GM12878 (cell line): ENCODE measurements at regions not wholly inside any gene's neighbourhood (a gene's known extent, or its start where the extent isn't known, plus 50 kb on each side); places are given as distances from the start of the nearest gene placed in this dataset.

Experiments
- ATAC-seq: fragments of 200-7000 bp; cut with Tn5 transposase; 3 replicates; pipeline ENCODE4 v1.9.1; 2020; ENCODE audit warnings: mild to moderate bottlenecking, moderate library complexity
- BruUV-seq: library from RNA; stranded (reverse); fragments of 400-500 nt; replicated peaks from 2 replicates; lab custom pipeline; 2021; lab: Mats Ljungman, UMichigan
- CTCF ChIA-PET: fragments of 300-600 bp; sonication (Branson Sonifier 250); formaldehyde crosslinking; extraction: SDS; loops from one replicate; lab custom pipeline; 2021; ENCODE audit warnings: inconsistent platforms; lab: Yijun Ruan, JAX
- POLR2A ChIA-PET: fragments of 350-600 bp; formaldehyde crosslinking; extraction: SDS; loops from one replicate; lab custom pipeline; 2021; ENCODE audit warnings: inconsistent platforms; lab: Charles Lee
- RAD21 ChIA-PET: fragments of 300-600 bp; sonication (Branson Sonifier 250); formaldehyde crosslinking; loops from one replicate; lab custom pipeline; 2023; ENCODE audit warnings: antibody characterized with exemption; ENCODE audit not compliant: unreplicated experiment; lab: Charles Lee
- SMC1A ChIA-PET: fragments of 300-600 bp; sonication (Branson Sonifier 250); formaldehyde crosslinking; loops from one replicate; lab custom pipeline; 2023; ENCODE audit not compliant: unreplicated experiment, uncharacterized antibody; lab: Charles Lee
- DNase-seq: peaks from one replicate; pipeline ENCODE4 v3.0.0-alpha.2; 2011; ENCODE audit warnings: low read depth, low spot score
- FAIRE-seq: peaks from 3 replicates; lab custom pipeline; 2011; peaks lifted over from hg19 to GRCh38; lab: Jason Lieb, UNC
- H2AFZ ChIP-seq: 2 replicates; pipeline ENCODE4 v1.6.0; 2011; ENCODE audit warnings: low read depth, low read length, control low read depth; ENCODE audit not compliant: control insufficient read depth
- H3K27ac ChIP-seq: 2 replicates; pipeline ENCODE4 v1.5.1; 2011; ENCODE audit warnings: control low read depth; ENCODE audit not compliant: control insufficient read depth, insufficient read depth
- H3K27me3 ChIP-seq, 2 experiments: replicated peaks in 1 of 2; 2 replicates each; pipeline versions ENCODE4 v1.6.0 to v1.6.1; 2011; ENCODE audit warnings: low read length in 1 of 2; ENCODE audit not compliant: control insufficient read depth in 2 of 2, insufficient read depth in 2 of 2
- H3K36me3 ChIP-seq, 2 experiments: 2 replicates each; pipeline ENCODE4 v1.5.1; 2011; ENCODE audit warnings: low read length in 1 of 2; ENCODE audit not compliant: control insufficient read depth in 2 of 2, insufficient read depth in 2 of 2
- H3K4me1 ChIP-seq: 2 replicates; pipeline ENCODE4 v1.6.1; 2011; ENCODE audit warnings: mild to moderate bottlenecking, low read length, moderate library complexity, mixed read lengths; ENCODE audit not compliant: control insufficient read depth, insufficient read depth
- H3K4me2 ChIP-seq: 2 replicates; pipeline ENCODE4 v1.6.0; 2011; ENCODE audit warnings: control low read depth; ENCODE audit not compliant: control insufficient read depth, insufficient read depth
- H3K4me3 ChIP-seq: fragments of 200-600 bp; sonication (generic); 2 replicates; pipeline ENCODE4 v1.5.1; 2016
- H3K79me2 ChIP-seq: 2 replicates; pipeline ENCODE4 v1.6.0; 2011; ENCODE audit warnings: low read length; ENCODE audit not compliant: control insufficient read depth, insufficient read depth
- H3K9ac ChIP-seq: 2 replicates; pipeline ENCODE4 v1.8.0; 2011; ENCODE audit warnings: low read length, control low read depth, mixed read lengths; ENCODE audit not compliant: control insufficient read depth, insufficient read depth
- H3K9me3 ChIP-seq: replicated peaks from 3 replicates; pipeline ENCODE4 v1.5.1; 2011; ENCODE audit warnings: mild to moderate bottlenecking, low read length; ENCODE audit not compliant: control insufficient read depth, insufficient read depth
- H4K20me1 ChIP-seq: 2 replicates; pipeline ENCODE4 v1.6.0; 2011; ENCODE audit not compliant: control insufficient read depth, insufficient read depth
- LARP7 ChIP-seq: fragments of 450-650 bp; IDR thresholded peaks from 2 replicates; pipeline ENCODE4 v1.6.1; 2017; ENCODE audit warnings: mild to moderate bottlenecking
- NFYA ChIP-seq: IDR thresholded peaks from 2 replicates; pipeline ENCODE4 v1.6.1; 2011; ENCODE audit warnings: low read depth, mild to moderate bottlenecking, low read length, improper control_type of control experiment, borderline replicate concordance
- NRF1 ChIP-seq: conservative IDR thresholded peaks from 2 replicates; pipeline ENCODE4 v1.6.1; 2011; ENCODE audit warnings: mild to moderate bottlenecking, low read depth, low read length, improper control_type of control experiment
- RFX5 ChIP-seq: IDR thresholded peaks from 2 replicates; pipeline ENCODE4 v1.6.1; 2011; ENCODE audit warnings: low read depth, low read length, improper control_type of control experiment
- RUNX3 ChIP-seq: IDR thresholded peaks from 2 replicates; pipeline ENCODE4 v1.6.1; 2012; ENCODE audit warnings: low read length, inconsistent platforms
- SMAD1 ChIP-seq: fragments of 450-650 bp; IDR thresholded peaks from 2 replicates; pipeline ENCODE4 v1.6.1; 2018; ENCODE audit warnings: mild to moderate bottlenecking, low read depth; ENCODE audit not compliant: partially characterized antibody
- YY1 ChIP-seq: IDR thresholded peaks from 2 replicates; pipeline ENCODE4 v1.6.1; 2011; ENCODE audit warnings: low read depth, mild to moderate bottlenecking, low read length
- ZNF217 ChIP-seq: fragments of 450-650 bp; IDR thresholded peaks from 2 replicates; pipeline ENCODE4 v1.6.1; 2017; ENCODE audit warnings: antibody characterized with exemption, mild to moderate bottlenecking
- ZSCAN29 ChIP-seq: fragments of 450-650 bp; IDR thresholded peaks from 2 replicates; pipeline ENCODE4 v1.6.1; 2017; ENCODE audit warnings: mild to moderate bottlenecking, moderate library complexity
- WGBS: methylation state at CpG from one replicate; pipeline ENCODE4 v1.1.6; 2016; ENCODE audit warnings: low lambda C conversion rate; ENCODE audit not compliant: insufficient replicate concordance, insufficient coverage; ENCODE audit errors: missing lambda C conversion rate; 5-methylcytosine and 5-hydroxymethylcytosine counted together
- in situ Hi-C: fragments of 300-500 bp; cut with MboI; formaldehyde crosslinking; loops from 9 replicates; pipeline ENCODE4 v1.14.3; 2018; ENCODE audit warnings: mixed read lengths
- intact Hi-C: fragments of 100-400 bp; cut with micrococcal nuclease; formaldehyde crosslinking; loops from one replicate; pipeline ENCODE4 v1.14.2; 2022; ENCODE audit not compliant: unreplicated experiment
- TF ChIP-seq, protein P1 (sequence below): fragments of 450-650 bp; IDR thresholded peaks from 2 replicates; pipeline ENCODE4 v1.6.1; 2017; ENCODE audit warnings: low read depth, mild to moderate bottlenecking, moderate library complexity
- TF ChIP-seq, protein P2 (sequence below): fragments of 450-650 bp; IDR thresholded peaks from 2 replicates; pipeline ENCODE4 v1.6.1; 2016; ENCODE audit warnings: mild to moderate bottlenecking

DNA sequence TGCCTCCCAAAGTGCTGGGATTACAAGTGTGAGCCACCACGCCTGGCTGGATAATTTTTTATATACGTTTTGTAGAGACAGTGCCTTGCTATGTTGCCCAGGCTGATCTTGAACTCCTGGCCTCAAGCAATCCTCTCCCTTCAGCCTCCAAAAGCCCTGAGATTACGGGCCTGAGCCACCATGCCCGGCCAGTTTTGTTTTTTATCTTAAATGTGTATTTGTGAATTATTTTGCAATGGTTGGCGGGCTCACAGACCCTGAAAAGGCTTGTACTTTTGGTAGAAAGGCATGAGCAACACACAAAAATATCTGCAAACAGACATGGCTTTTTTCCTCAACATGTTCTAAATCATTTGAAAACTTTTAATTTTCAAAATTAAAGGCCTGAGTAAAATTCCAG is 73.4 kb upstream of the TMEM18 start:
- no peaks in the 10 kb centered on the region for H3K9me3 ChIP-seq
- H3K27me3 ChIP-seq, result no peaks in the 10 kb centered on the region
- WGBS, result 3% methylated on average over 5 of the region's 5 CpGs
- SMC1A ChIA-PET, result no interaction called here
- CTCF ChIA-PET, result no interaction called here
- no peak for TF ChIP-seq RFX5
- no peak for TF ChIP-seq NRF1
- TF ChIP-seq RUNX3, result no peak
- FAIRE-seq (no peak), ATAC-seq (no peak), DNase-seq (no peak)
- BruUV-seq, result no TSS peak
- H3K4me3 ChIP-seq, result no peak overlapping the region
- H3K4me2 ChIP-seq, result no peak overlapping the region
- H3K36me3 ChIP-seq, result no peaks in the 10 kb centered on the region
- RAD21 ChIA-PET, result no interaction called here
- H3K79me2 ChIP-seq, result no peaks in the 10 kb centered on the region
- in situ Hi-C loops, result no loop called here
- POLR2A ChIA-PET, result no interaction called here
- no peak overlapping the region for H3K27ac ChIP-seq
- H4K20me1 ChIP-seq, result no peaks in the 10 kb centered on the region
- H3K9ac ChIP-seq, result no peak overlapping the region
- intact Hi-C loops, result no loop called here
- H3K4me1 ChIP-seq, result no peaks in the 10 kb centered on the region
- no peak overlapping the region for H2AFZ ChIP-seq

DNA sequence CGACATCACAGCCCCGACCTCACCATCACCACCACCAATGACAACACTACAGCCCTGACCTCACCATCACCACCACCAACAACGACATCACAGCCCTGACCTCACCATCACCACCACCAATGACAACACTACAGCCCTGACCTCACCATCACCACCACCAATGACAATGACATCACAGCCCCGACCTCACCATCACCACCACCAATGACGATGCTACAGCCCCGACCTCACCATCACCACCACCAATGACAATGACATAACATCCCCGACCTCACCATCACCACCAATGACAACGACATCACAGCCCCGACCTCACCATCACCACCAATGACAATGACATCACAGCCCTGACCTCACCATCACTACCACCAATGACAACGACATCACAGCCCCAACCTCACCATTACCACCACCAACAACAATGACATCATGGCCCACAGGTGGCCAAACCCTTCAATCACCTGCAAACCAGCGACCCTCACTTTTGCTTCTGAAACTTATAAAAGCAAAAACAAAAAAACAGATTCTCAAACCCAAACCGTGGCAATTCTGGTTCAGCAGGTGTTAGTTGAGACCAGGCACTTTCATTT is 70.7 kb upstream of the TMEM18 start:
- H2AFZ ChIP-seq, result no peak overlapping the region
- H3K4me3 ChIP-seq, result no peak overlapping the region
- ATAC-seq (no peak), DNase-seq (no peak), FAIRE-seq (peak; percentile 49)
- no peak overlapping the region for H3K9ac ChIP-seq
- 28% methylated on average over 12 of the region's 12 CpGs for WGBS
- no peaks in the 10 kb centered on the region; a peak in 1 of 4 replicates for H3K27me3 ChIP-seq
- H3K36me3 ChIP-seq, result no peaks in the 10 kb centered on the region
- RAD21 ChIA-PET, result no interaction called here
- H3K27ac ChIP-seq, result no peak overlapping the region
- no TSS peak for BruUV-seq
- SMC1A ChIA-PET, result no interaction called here
- no peaks in the 10 kb centered on the region for H3K9me3 ChIP-seq
- TF ChIP-seq ZNF217 (no peak), YY1 (no peak), NFYA (no peak), ZSCAN29 (no peak), LARP7 (no peak), SMAD1 (no peak)
- TF ChIP-seq, protein P1, sequence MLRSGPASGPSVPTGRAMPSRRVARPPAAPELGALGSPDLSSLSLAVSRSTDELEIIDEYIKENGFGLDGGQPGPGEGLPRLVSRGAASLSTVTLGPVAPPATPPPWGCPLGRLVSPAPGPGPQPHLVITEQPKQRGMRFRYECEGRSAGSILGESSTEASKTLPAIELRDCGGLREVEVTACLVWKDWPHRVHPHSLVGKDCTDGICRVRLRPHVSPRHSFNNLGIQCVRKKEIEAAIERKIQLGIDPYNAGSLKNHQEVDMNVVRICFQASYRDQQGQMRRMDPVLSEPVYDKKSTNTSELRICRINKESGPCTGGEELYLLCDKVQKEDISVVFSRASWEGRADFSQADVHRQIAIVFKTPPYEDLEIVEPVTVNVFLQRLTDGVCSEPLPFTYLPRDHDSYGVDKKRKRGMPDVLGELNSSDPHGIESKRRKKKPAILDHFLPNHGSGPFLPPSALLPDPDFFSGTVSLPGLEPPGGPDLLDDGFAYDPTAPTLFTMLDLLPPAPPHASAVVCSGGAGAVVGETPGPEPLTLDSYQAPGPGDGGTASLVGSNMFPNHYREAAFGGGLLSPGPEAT, result no peak
- TF ChIP-seq, protein P2, sequence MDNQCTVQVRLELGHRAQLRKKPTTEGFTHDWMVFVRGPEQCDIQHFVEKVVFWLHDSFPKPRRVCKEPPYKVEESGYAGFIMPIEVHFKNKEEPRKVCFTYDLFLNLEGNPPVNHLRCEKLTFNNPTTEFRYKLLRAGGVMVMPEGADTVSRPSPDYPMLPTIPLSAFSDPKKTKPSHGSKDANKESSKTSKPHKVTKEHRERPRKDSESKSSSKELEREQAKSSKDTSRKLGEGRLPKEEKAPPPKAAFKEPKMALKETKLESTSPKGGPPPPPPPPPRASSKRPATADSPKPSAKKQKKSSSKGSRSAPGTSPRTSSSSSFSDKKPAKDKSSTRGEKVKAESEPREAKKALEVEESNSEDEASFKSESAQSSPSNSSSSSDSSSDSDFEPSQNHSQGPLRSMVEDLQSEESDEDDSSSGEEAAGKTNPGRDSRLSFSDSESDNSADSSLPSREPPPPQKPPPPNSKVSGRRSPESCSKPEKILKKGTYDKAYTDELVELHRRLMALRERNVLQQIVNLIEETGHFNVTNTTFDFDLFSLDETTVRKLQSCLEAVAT, result no peak
- CTCF ChIA-PET, result no interaction called here
- H4K20me1 ChIP-seq, result no peaks in the 10 kb centered on the region
- no peaks in the 10 kb centered on the region for H3K79me2 ChIP-seq
- POLR2A ChIA-PET, result no interaction called here
- H3K4me1 ChIP-seq, result no peaks in the 10 kb centered on the region
- no peak overlapping the region for H3K4me2 ChIP-seq
- intact Hi-C loops (no loop called here), in situ Hi-C loops (no loop called here)
